BJ (cell line): ENCODE measurements at regions not wholly inside any gene's neighbourhood (a gene's known extent, or its start where the extent isn't known, plus 50 kb on each side); places are given as distances from the start of the nearest gene placed in this dataset.

Experiments used
- CTCF ChIA-PET: fragments of 350-600 bp; formaldehyde crosslinking; extraction: SDS; loops from one replicate; lab custom pipeline; 2021; ENCODE audit warnings: antibody characterized with exemption, inconsistent platforms; lab: Yijun Ruan, JAX
- POLR2A ChIA-PET: fragments of 300-600 bp; sonication (Branson Sonifier 250); formaldehyde crosslinking; extraction: SDS; loops from one replicate; lab custom pipeline; 2021; ENCODE audit warnings: antibody characterized with exemption; lab: Charles Lee
- DNase-seq: peaks from one replicate; pipeline ENCODE4 v3.0.0-alpha.2; 2011; ENCODE audit warnings: low read depth
- H3K27me3 ChIP-seq: 2 replicates; pipeline ENCODE4 v1.6.0; 2011; ENCODE audit warnings: low read length; ENCODE audit not compliant: control insufficient read depth, insufficient read depth
- H3K36me3 ChIP-seq: 2 replicates; pipeline ENCODE4 v1.5.1; 2011; ENCODE audit warnings: low read length; ENCODE audit not compliant: control insufficient read depth, insufficient read depth
- H3K4me3 ChIP-seq: 2 replicates; pipeline ENCODE4 v1.5.1; 2011; ENCODE audit warnings: low read depth, mild to moderate bottlenecking, control low read depth, low read length
- CTCF ChIP-seq: IDR thresholded peaks from 2 replicates; pipeline ENCODE4 v1.5.1; 2011; ENCODE audit warnings: low read depth, mild to moderate bottlenecking, control low read depth, inconsistent platforms, low read length, moderate library complexity; ENCODE audit not compliant: insufficient read depth

GRCh38 chr2:149657401-149658040 is 69.9 kb upstream of the MMADHC start:
- ChIA-PET POLR2A (no interaction called here), CTCF (interaction anchor here (1.7 kb wide), 1 partner anchor 9 kb away, joined by 7 read pairs; no protein-coding TSS in a partner anchor)
- DNase-seq = no peak
- no peaks in the 10 kb centered on the region for H3K36me3 ChIP-seq
- TF ChIP-seq CTCF = no peak
- H3K27me3 ChIP-seq = no peaks in the 10 kb centered on the region
- H3K4me3 ChIP-seq = no peak overlapping the region

- no peak for TF ChIP-seq CTCF
- CTCF ChIA-PET = no interaction called here
- Histone ChIP-seq H3K27me3 (no peaks in the 10 kb centered on the region), H3K4me3 (no peak overlapping the region), H3K36me3 (no peaks in the 10 kb centered on the region)
- POLR2A ChIA-PET = no interaction called here
- no peak for DNase-seq
Observed at GRCh38 chr2:149656996-149657395, 69.4 kb upstream of the MMADHC start.

- CTCF ChIA-PET = no interaction called here
- no peaks in the 10 kb centered on the region for H3K36me3 ChIP-seq
- no peak for TF ChIP-seq CTCF
- no peak for DNase-seq
- H3K4me3 ChIP-seq = no peak overlapping the region
- H3K27me3 ChIP-seq = no peaks in the 10 kb centered on the region
- POLR2A ChIA-PET = no interaction called here
Observed at GRCh38 chr2:149653831-149654445, 66.4 kb upstream of the MMADHC start.

GRCh38 chr2:149652926-149653325 is 65.4 kb upstream of the MMADHC start:
- ChIA-PET POLR2A (no interaction called here), CTCF (interaction anchor here (0.6 kb wide), 1 partner anchor 79 kb away, joined by 3 read pairs; no protein-coding TSS in a partner anchor)
- no peak for DNase-seq
- no peaks in the 10 kb centered on the region for H3K36me3 ChIP-seq
- no peaks in the 10 kb centered on the region for H3K27me3 ChIP-seq
- no peak for TF ChIP-seq CTCF
- no peak overlapping the region for H3K4me3 ChIP-seq

GRCh38 chr2:149652526-149652925 is 65.0 kb upstream of the MMADHC start:
- TF ChIP-seq CTCF = no peak
- ChIA-PET POLR2A (no interaction called here), CTCF (interaction anchor here (0.6 kb wide), 1 partner anchor 78 kb away, joined by 3 read pairs; no protein-coding TSS in a partner anchor)
- no peak overlapping the region for H3K4me3 ChIP-seq
- no peak for DNase-seq
- no peaks in the 10 kb centered on the region for H3K27me3 ChIP-seq
- H3K36me3 ChIP-seq = no peaks in the 10 kb centered on the region
